HG03039 (cell line): ENCODE measurements at regions not wholly inside any gene's neighbourhood (a gene's known extent, or its start where the extent isn't known, plus 50 kb on each side); places are given as distances from the start of the nearest gene placed in this dataset.

Experiments used
- ATAC-seq: cut with Tn5 transposase; IDR thresholded peaks from one replicate; pipeline ENCODE4 v1.9.1; 2021; ENCODE audit warnings: mild to moderate bottlenecking, moderate library complexity; ENCODE audit not compliant: unreplicated experiment

DNA sequence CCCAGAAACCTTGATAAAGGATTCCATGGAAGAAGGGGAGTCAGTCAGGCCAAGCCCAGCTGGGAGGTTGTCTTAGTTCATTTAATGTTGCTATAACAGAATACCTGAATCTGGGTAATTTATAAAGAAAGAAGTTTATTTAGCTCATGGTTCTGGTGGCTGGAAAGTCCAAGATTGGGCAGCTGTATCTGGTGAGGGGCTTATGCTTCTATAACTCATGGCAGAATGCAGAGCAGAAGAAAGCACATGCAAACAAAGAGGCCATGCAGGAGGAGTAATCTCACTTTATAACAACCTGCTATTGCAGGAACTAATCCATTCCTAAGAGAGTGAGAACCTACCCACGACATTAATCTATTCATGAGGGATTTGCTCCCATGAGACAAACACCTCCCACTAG is 54.2 kb upstream of the ANKRD1 start:
- ATAC-seq = no peak

DNA sequence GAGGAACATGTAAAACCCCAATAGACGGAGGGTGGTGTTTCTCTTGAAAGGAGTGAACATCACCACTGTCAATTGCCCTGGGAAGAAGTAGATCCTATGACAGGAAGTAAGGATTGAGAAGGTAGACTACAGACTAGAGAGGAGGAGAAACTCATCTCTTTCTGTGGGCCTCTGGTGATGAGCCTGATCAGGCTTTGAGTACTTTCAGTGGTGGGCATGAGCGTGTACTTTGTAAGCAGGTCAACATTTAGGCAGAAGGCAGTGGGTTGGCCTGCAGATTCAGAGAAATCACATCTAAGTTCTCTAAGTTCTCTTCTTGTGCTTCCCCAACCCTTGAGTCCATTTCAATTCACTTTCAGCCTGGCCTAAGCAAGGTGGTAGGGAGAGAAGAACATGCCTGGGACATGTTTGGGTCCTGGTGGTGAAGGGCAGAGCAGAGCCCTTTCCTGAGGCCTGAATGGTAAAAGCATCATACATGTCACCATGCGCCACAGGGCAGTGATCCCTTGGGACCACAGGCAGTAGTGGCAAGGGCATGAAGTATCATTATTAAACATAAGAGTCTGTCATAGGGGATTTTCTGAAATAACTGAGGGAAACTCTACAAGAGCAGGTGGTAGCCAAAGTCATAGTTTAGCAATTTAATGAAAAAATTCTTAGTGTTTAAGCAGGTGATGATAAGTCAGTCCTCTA is 56.4 kb upstream of the ANKRD1 start:
- no peak for ATAC-seq

DNA sequence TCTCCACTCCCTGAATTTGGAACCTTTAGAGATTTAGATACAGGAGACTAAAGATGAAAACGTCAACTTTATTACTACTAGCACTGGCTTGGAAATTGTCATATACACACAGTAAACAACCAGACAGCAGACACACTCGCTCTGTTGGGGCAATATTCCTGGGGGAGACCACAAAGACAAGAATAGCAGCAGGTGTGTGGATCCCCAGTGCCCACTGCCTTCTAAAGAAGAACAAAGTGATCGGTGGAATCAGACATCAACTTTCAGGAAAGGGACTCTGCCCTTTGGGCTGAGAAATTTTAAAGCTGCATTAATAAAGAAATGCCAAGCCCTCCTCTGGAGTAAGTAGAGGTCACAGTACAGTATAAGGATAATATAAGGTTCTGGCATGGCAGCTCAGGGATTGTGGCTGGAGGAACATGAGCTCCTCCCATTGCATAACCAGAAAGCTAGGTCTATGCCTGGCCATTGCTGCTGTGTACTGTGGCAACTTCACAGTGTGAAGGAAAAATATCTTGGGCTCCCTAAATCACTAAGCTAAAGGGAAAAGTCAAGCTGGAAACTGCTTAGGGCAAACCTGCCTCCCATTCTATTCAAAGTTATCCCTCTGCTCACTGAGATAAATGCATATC is 57.1 kb upstream of the ANKRD1 start:
- no peak for ATAC-seq

DNA sequence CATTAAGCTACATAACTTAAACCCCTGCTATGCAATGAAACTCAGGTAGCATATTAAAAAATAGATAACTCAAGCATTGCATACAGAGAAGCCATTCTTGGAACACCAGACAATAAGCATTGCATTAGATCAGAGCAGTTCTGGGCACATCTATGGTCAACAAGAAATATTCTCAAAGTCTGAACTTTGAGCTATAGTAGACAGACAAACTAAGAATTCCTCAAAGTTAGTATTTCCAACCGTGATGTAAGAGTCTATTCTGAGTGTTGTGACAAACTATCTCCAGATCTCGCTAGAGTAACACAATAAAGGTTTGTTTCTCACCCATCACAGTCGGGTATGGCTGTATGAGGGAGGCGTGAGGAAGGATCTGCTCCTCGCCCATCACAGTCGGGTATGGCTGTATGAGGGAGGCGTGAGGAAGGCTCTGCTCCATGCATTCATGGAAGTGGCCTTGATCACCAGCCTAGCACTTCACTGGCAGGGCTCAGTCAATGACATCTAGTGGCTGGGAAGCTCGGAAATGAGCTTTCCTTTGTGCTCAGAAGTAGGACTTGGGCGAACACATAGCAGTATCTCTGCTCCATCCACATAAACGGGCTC is 61.6 kb upstream of the ANKRD1 start:
- no peak for ATAC-seq

DNA sequence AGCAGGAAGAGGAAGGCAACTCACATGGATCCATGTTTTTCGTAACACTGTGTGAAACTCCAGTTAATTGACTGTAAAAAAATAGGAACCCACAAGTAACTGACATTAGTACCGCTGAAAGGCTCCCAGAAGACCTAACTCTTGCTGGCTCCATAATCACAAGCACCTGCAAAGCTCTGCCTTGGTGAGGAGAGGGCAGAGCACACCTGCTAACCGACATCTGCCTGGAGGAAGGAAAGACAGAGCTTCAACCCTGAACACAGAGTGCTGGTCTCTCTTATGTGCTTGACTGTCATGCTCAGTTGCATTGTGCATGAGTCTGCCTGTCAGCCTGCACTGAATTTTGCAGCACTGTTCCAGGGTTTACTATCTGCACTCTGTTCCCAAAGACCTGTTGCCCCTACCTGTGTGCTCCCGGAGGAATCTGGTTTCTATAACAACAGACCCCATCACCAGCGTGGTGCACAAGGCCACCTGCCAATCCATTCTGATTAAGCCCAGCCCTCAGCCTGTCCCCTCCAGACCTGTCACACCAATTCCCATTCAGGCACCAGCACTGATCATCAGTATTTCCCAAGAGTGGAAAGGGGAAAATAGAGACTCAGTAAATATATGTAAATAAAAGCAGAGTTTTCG is 63.1 kb upstream of the ANKRD1 start:
- no peak for ATAC-seq

DNA sequence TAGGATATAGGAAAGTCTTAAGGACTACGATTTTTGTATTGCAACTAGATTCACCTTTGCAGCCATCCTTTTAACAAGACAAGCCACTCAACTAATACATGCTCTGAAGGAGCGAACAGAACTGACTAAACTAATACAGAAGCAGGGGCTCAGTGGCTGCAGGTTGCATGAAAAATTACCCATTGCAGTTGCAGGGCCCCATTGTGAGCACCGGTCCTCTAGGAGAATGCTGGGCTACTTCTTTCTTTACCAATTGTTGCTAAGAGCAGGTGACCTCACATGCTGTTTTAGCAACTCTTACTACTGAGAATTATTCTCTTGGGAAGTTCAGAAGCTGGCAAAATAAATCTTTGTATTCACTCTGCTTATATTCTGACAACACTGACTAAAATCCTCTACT is 64.0 kb upstream of the ANKRD1 start:
- no peak for ATAC-seq

DNA sequence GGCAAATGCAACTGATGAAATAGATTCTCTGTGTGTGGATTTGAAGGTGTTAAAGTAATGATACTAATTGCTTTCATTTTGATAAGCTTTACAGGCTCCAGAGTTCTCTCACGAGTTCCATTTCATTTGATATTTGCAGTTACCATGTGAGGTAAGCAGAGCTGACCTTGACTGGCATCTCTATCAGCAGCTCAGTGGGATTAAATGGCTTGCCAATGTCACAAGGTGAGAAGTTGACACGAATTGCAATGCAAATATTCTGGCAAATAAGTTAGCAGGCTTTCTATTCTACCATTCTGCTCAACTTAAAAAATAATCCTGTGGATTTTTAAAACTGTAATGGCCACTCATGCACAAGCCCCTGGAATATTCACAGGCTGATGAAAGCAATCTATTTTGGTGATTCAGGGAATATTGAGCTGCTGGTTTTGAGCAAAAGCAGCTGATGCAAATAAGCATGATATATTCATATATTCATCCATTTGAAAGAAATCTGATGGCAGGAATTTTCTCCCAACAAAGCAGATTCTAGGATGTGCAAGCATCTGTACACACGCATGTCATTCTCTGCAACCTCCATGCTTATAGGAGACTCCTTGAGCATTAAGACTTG is 64.5 kb upstream of the ANKRD1 start:
- no peak for ATAC-seq

DNA sequence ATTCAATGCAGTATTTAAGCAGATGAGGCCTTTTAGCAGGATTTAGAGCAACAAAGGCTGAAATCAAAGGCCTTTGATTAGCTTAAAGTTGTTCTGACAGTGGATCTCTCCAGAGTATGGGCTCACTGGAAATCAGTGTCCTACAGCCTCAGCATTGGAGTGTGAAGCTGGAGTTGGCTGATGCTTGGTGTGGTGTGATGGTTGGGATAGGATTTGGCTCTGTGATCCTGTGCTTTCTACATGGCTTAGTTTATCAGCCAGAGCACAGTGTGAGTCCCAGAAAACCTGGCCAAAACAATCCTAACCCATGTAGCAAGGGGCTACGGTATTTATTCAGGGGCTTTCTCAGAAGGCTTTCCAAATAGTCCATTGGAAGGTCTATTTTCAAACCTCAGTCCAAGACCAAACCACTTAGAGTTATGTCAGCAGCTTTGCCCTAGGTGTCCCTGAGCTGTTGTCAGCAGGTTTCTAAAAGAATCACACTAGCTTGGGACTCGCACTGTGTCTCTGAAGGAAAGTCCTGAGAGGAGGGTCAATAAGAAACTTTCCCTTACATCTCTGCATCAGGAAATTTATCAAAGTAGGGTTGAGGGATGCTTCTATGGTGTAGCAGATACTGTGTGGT is 65.4 kb upstream of the ANKRD1 start:
- no peak for ATAC-seq

DNA sequence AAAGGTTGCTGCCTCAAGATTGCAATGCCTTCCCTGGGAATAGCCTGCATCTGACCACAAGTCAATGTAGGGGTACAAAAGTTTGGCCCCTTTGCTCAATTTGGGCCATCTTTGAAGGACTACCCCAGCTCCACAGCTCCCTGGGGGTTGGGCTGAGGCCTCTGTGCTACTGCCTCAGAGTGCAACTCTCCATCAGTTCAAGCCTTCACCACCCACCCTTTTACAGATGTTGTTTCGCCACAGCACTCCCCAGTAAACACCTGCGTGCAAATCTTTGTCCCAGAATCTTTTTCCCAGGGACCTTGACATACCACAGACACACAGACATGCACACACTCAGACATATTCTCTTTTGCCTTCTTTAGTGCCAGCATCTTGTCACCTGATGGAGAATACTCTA is 66.0 kb upstream of the ANKRD1 start:
- no peak for ATAC-seq

DNA sequence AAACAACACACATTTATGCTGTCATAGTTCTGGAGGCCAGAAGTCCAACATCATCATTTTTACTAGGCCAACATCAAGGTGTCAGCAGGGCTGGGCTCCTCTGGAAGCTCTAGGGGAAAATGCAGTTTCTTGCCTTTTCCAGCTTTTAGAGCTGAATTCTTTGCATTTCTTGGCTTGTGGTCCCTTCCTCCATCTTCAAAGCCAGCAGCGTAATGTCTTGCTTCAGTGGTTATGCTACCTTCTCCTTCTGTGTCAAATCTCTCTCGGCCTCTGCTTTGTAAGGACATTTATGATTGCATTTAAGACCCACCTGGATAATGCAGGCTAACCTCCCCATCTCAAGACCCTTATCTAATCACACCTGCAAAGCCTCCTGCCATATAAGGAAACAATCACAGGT is 66.5 kb upstream of the ANKRD1 start:
- no peak for ATAC-seq

DNA sequence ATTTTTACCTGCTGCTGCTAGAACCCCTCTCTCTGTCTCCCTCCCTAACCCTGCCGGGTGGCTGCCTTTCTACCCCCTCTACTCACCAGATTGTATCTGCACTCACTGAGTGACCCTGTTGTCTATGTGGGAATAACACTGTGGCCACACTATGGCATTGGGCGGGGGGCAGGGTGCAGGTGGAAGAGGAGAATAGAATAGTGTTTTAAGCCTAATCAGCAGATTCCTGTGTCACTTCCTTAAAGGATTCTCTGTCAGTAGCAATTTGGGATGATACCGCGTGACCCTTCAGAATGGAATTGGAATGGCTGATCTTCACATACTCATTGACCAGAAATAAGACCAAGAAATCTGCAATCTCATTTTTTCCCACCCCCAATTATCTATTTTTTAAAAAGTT is 67.1 kb upstream of the ANKRD1 start:
- no peak for ATAC-seq

DNA sequence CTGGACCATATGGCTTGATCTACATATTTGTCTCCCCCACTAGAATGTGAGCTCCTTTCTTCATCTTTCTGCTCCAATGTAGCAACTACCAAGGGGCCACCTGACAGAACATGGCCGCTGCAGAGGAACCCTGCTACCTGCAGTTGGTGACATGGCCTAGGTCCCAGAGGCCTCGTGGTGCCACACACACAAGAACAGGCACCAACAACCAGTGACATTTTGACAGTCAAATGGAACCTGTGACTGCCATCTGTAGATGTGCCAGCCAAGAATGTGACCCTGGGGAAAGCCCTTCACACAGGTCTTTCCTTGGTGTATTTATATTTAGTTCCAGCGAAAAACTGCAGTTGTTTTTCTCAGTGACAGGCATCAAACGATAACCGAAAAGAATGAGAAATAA is 67.9 kb upstream of the ANKRD1 start:
- no peak for ATAC-seq

DNA sequence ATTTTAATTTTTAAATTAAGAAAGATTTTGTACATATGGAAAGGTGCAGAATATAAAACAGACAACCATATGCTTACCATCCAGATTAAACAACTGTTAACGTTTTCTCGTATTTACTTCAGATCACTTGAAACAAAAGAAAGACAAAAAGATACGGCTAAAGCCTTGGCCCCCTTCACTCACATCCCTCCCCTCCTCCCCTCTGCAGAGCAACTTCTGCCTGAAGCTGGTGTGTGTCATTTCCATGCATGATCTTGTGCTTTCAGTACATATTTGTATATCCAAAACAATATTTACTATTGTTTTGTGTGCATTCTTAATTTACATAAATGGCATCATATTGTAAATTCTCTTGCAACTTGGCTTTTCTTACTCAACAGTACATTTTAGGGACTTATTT is 68.5 kb upstream of the ANKRD1 start:
- no peak for ATAC-seq

DNA sequence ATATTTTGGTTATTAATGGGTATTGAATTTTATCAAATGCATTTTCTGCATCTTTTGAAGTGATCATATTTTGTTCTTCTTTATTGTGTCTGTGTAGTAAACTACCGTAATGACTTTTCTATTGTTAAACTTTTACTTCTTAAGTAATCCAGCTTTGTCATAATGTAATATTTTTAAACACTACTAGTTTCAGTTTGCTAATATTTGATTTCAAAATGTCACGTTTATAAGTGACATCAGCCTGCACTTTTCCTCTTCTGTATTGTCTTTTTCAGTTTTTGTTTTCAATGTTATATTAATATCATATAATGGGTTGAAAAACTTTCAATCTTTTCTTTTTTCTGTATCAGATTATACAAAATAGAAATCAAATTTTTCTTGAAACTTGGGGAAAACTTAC is 71.6 kb upstream of the ANKRD1 start:
- ATAC-seq = no peak

DNA sequence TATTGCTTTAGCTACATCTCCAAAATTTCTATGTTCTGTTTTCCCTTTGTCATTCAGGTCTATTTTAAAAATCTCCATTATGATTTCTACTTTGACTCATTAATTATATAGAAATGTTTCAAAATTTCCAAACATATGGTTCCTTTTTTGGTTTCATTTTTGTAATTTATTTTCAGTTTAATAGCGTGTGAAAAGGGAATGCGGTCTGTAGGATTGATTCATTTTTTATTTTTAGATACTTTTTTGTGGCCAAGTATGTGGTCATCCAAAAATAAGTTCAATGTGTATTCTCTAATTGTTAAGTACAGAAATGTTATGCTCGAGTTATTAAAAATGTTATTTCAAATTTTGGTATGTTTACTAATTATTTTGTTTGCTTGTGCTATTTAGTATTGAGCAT is 72.5 kb upstream of the ANKRD1 start:
- ATAC-seq = no peak

DNA sequence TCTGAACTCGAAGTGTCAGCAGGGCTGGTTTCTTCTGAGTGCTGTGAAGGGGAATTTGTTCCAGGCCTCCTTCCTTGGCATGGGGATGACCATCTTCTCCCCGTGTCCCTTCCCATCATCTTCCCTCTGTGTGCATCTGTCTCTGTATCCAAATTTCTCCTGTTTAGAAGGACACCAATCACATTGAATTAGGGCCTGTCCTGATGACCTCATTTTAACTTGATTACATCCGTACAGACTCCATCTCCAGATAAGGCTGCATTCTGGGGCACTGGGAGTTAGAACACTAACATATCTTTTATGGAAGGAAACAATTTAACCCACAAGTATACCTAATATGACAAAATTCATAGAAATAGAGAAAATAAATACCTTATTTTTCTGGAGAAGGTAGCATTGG is 76.8 kb upstream of the ANKRD1 start:
- ATAC-seq = no peak

DNA sequence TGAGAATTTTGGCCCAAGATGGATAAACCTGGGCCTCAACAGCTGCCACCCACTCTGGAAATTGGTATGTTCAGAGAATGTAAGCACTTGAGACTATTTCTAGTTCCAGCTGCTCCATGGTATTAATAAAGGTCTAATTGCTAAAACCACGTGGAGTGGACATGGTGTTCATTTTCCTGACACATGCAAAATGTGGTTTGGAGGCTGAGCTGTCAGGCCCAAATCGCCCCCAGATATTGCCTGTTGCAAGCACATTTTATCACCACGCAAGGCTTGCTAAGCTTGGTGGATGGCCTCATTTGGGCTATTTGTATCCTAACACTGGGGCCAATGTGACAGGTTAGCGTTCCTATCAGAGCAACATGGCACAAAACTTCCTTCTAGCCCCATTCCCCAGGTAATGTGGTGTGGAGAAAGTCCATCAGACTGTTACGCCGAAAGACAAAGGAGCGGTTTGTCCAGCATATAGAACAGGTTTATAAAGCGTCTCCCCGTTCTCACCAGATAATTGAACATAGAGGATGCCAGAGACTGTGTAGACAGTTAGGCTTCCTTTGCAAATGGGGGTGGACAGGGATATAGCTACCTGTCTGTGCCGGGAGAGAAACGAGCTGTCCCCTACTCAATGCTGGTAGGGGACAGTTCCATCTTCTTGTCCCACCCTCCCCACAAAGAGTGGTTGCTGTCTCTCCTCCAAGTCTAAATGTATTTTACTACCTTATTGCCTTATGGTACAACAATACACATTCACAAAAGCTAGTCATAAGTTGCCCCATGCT is 78.0 kb upstream of the ANKRD1 start:
- no peak for ATAC-seq

DNA sequence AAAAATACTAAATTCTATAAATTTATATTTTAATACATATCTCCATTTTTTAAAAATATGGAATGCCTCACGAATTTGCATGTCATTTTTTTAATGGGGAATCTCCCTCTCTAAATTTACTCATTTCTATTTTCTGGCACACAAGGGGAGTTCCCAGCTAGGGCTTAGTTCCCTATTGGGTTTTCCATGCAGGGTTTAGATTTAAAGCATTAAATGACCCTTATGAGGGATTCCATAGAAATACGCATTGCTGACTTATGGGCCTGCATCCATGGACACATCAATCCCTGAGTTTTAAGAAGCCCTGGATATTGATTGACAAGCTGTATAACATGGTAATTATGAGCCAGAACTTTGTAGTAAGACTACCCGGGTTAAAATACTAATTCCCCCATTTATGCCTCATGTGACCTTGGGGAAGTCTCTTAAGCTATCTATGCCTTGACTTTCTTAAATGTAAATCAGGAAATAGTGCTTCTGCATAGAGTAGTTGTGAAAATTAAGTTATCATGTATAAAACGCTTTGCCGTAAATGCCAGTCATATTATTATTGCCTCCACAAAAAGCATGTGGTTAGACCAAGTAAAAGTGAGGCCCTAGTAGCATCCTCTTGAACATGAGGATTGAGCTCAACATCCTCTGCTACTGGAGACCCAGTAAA is 78.8 kb upstream of the ANKRD1 start:
- peak; percentile 52 for ATAC-seq

DNA sequence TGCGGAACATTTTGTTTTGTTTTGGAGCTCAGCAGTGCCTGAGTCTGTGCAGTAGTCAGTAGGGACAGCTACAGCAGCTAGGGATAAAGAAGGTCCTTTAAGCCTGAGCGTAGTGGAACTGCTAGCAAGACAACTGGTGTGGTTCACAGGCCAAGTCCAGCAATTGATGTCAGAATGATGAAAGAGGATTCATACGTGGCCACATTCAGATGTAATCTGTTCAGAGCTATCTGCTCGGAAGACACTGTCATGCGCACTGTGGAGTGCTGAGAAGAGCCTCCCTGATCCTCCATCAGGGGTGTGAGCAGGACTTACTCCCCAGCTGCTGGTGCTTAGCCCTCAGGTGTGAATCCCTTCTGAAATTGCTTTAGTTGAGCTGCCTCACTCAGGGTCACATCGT is 79.6 kb upstream of the ANKRD1 start:
- no peak for ATAC-seq

DNA sequence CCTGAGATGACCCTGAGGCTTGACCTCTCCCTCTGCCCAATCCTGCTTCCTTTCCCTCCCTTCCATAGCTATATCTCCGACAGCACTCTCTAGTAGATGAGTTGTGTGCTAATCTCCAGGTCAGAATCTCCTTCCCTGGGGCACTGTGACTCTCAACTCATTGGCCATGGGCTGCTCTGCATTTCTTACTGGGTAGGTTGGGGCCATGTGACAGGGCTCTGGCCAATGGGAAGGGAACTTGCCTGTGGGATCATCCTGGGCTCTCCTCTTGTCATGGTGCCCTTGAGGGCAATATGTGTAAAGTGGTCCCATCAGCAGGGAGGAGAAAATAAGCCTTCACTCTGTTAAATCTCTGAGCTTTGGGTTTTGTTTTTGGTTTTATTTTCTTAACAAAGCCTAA is 80.1 kb upstream of the ANKRD1 start:
- no peak for ATAC-seq
